B cell (primary cell): ENCODE measurements at regions not wholly inside any gene's neighbourhood (a gene's known extent, or its start where the extent isn't known, plus 50 kb on each side); places are given as distances from the start of the nearest gene placed in this dataset.

Experiments
- ATAC-seq: fragments of 200-7000 bp; cut with Tn5 transposase; one replicate; pipeline ENCODE4 v1.10.0; 2021; ENCODE audit warnings: low read depth, mild to moderate bottlenecking, moderate number of reproducible peaks, moderate library complexity
- CTCF ChIA-PET: fragments of 350-600 bp; sonication (Branson Sonifier 250); formaldehyde crosslinking; loops from one replicate; lab custom pipeline; 2021; ENCODE audit warnings: antibody characterized with exemption, inconsistent platforms; lab: Charles Lee
- POLR2A ChIA-PET: fragments of 350-600 bp; sonication (Branson Sonifier 250); formaldehyde crosslinking; loops from one replicate; lab custom pipeline; 2021; ENCODE audit warnings: antibody characterized with exemption; lab: Charles Lee
- DNase-seq: peaks from one replicate; pipeline ENCODE4 v3.0.0; 2013
- H2AFZ ChIP-seq: 2 replicates; pipeline ENCODE4 v1.6.1; 2012; ENCODE audit warnings: mild to moderate bottlenecking, low read depth, low read length; ENCODE audit not compliant: insufficient read depth, poor library complexity, severe bottlenecking
- H3K27ac ChIP-seq, 2 donors: 1 replicate in 1 of 2; 2 replicates in 1 of 2; pipeline ENCODE4 v1.5.1; 2012 to 2013; ENCODE audit warnings: low read length in 2 of 2, mild to moderate bottlenecking in 2 of 2, moderate library complexity in 1 of 2
- H3K27me3 ChIP-seq, 4 experiments: fragments of 200-600 bp in 1 of 4; sonication (generic) in 1 of 4; replicated peaks in 1 of 4; 1 replicate in 2 of 4; 2 replicates in 2 of 4; pipeline versions ENCODE4 v1.6.1 to v1.7.0; 2013 to 2016; ENCODE audit warnings: low read length in 3 of 4, mild to moderate bottlenecking in 2 of 4, mixed read lengths in 1 of 4, moderate library complexity in 1 of 4; ENCODE audit not compliant: insufficient read depth in 4 of 4, control insufficient read depth in 3 of 4; ENCODE audit errors: control extremely low read depth in 1 of 4
- H3K36me3 ChIP-seq, 2 experiments: replicated peaks in 1 of 2; 1 replicate in 1 of 2; 2 replicates in 1 of 2; pipeline versions ENCODE4 v1.6.1 to v1.7.1; 2013; ENCODE audit warnings: low read length in 1 of 2; ENCODE audit not compliant: insufficient read depth in 2 of 2, control insufficient read depth in 1 of 2; ENCODE audit errors: control extremely low read depth in 1 of 2, extremely low read depth in 1 of 2
- H3K4me1 ChIP-seq, 2 donors: fragments of 200-600 bp in 1 of 2; sonication (generic) in 1 of 2; 1 replicate in 1 of 2; 2 replicates in 1 of 2; pipeline versions ENCODE4 v1.5.1 to v1.6.1; 2013 to 2017; ENCODE audit warnings: low read length in 2 of 2; ENCODE audit not compliant: control insufficient read depth in 2 of 2, insufficient read depth in 2 of 2
- H3K4me2 ChIP-seq: replicated peaks from 2 replicates; pipeline ENCODE3; 2012; ENCODE audit warnings: mild to moderate bottlenecking, low read depth, low read length; ENCODE audit not compliant: poor library complexity, severe bottlenecking
- H3K4me3 ChIP-seq, 5 experiments: fragments of 200-600 bp in 1 of 5; sonication (generic) in 1 of 5; 1 replicate in 3 of 5; 2 replicates in 2 of 5; pipeline versions ENCODE4 v1.5.1 to v1.7.0; 2011 to 2016; ENCODE audit warnings: low read length in 4 of 5, mild to moderate bottlenecking in 4 of 5, low read depth in 2 of 5, control low read depth in 1 of 5, moderate library complexity in 1 of 5; ENCODE audit not compliant: insufficient read depth in 1 of 5; ENCODE audit errors: control extremely low read depth in 1 of 5, extremely low read depth in 1 of 5
- H3K79me2 ChIP-seq: fragments of 200-600 bp; sonication (generic); one replicate; pipeline ENCODE4 v1.6.0; 2016; ENCODE audit warnings: low read length; ENCODE audit not compliant: control insufficient read depth, insufficient read depth
- H3K9ac ChIP-seq: fragments of 200-600 bp; sonication (generic); 2 replicates; pipeline ENCODE4 v1.6.1; 2017; ENCODE audit warnings: mild to moderate bottlenecking, low read length, moderate library complexity
- H3K9me3 ChIP-seq, 3 donors: one replicate each; pipeline versions ENCODE4 v1.6.1 to v1.7.1; 2013; ENCODE audit warnings: low read length in 2 of 3; ENCODE audit not compliant: control insufficient read depth in 2 of 3, insufficient read depth in 1 of 3; ENCODE audit errors: control extremely low read depth in 1 of 3
- H4K20me1 ChIP-seq: 2 replicates; pipeline ENCODE4 v1.6.0; 2012; ENCODE audit warnings: mild to moderate bottlenecking, low read length; ENCODE audit not compliant: insufficient read depth, control insufficient read depth, poor library complexity, severe bottlenecking
- H3K27ac Mint-ChIP-seq: one replicate; pipeline ENCODE4 v1.8.0; 2021; ENCODE audit warnings: mixed read lengths
- H3K27me3 Mint-ChIP-seq: one replicate; pipeline ENCODE4 v1.8.0; 2021; ENCODE audit warnings: mixed read lengths
- H3K4me1 Mint-ChIP-seq: one replicate; pipeline ENCODE4 v1.8.0; 2021; ENCODE audit warnings: mixed read lengths
- H3K4me3 Mint-ChIP-seq: one replicate; pipeline ENCODE4 v1.8.0; 2021; ENCODE audit warnings: mixed read lengths
- H3K9me3 Mint-ChIP-seq: one replicate; pipeline ENCODE4 v1.8.0; 2022; ENCODE audit warnings: mixed read lengths; ENCODE audit not compliant: insufficient read depth
- CTCF ChIP-seq: fragments of 200-600 bp; IDR thresholded peaks from one replicate; pipeline ENCODE4 v1.8.0; 2022; ENCODE audit warnings: antibody characterized with exemption, mild to moderate bottlenecking
- EZH2 ChIP-seq: IDR thresholded peaks from 2 replicates; pipeline ENCODE4 v1.6.1; 2012; ENCODE audit warnings: borderline replicate concordance, low read depth, mild to moderate bottlenecking, moderate library complexity, low read length; ENCODE audit not compliant: insufficient read depth, poor library complexity, severe bottlenecking
- WGBS: methylation state at CpG from one replicate; pipeline ENCODE4 v1.1.5; 2013; ENCODE audit warnings: missing lambda C conversion rate; ENCODE audit not compliant: insufficient coverage; 5-methylcytosine and 5-hydroxymethylcytosine counted together
- intact Hi-C: fragments of 100-400 bp; cut with micrococcal nuclease; formaldehyde crosslinking; loops from one replicate; pipeline ENCODE4 v1.10.0; 2022

- DNase-seq, result no peak
- POLR2A ChIA-PET, result no interaction called here
- Histone ChIP-seq H3K4me1 (no peaks in the 10 kb centered on the region), H2AFZ (no peak overlapping the region), H3K27me3 (no peaks in the 10 kb centered on the region), H3K4me3 (no peak overlapping the region), H3K27ac (no peak overlapping the region), H4K20me1 (no peaks in the 10 kb centered on the region), H3K36me3 (no peaks in the 10 kb centered on the region), H3K9me3 (no peaks in the 10 kb centered on the region), H3K79me2 (no peaks in the 10 kb centered on the region), H3K4me2 (no peak overlapping the region), H3K9ac (no peak overlapping the region)
- intact Hi-C loops, result no loop called here
- Mint-ChIP-seq H3K27ac (no peak overlapping the region), H3K9me3 (no peaks in the 10 kb centered on the region), H3K27me3 (no peaks in the 10 kb centered on the region), H3K4me1 (no peaks in the 10 kb centered on the region), H3K4me3 (no peak overlapping the region)
- CTCF ChIA-PET, result no interaction called here
- TF ChIP-seq CTCF (no peak), EZH2 (no peak)
- 97% methylated on average over 4 of the region's 4 CpGs for WGBS
- no peak for ATAC-seq
Measured at GRCh38 chr6:50442531-50443040, 270.7 kb upstream of the TFAP2D start.

GRCh38 chr6:50443144-50443543 lies 270.2 kb upstream of the TFAP2D start:
- H3K4me3 ChIP-seq, result no peak overlapping the region
- no peaks in the 10 kb centered on the region for H4K20me1 ChIP-seq
- no peaks in the 10 kb centered on the region for H3K36me3 ChIP-seq
- H3K9me3 ChIP-seq, result no peaks in the 10 kb centered on the region
- H3K27ac ChIP-seq, result no peak overlapping the region
- intact Hi-C loops, result no loop called here
- POLR2A ChIA-PET, result no interaction called here
- TF ChIP-seq EZH2 (no peak), CTCF (no peak)
- DNase-seq (no peak), ATAC-seq (no peak)
- H3K4me2 ChIP-seq, result no peak overlapping the region
- Mint-ChIP-seq H3K27ac (no peak overlapping the region), H3K9me3 (no peaks in the 10 kb centered on the region), H3K4me3 (no peak overlapping the region), H3K27me3 (no peaks in the 10 kb centered on the region), H3K4me1 (no peaks in the 10 kb centered on the region)
- CTCF ChIA-PET, result no interaction called here
- H3K79me2 ChIP-seq, result no peaks in the 10 kb centered on the region
- H3K27me3 ChIP-seq, result no peaks in the 10 kb centered on the region
- H2AFZ ChIP-seq, result no peak overlapping the region
- H3K4me1 ChIP-seq, result no peaks in the 10 kb centered on the region
- no CpG with 5 or more reads among the region's 3 CpGs for WGBS
- no peak overlapping the region for H3K9ac ChIP-seq
